Keratinocyte (primary cell): ENCODE measurements at regions not wholly inside any gene's neighbourhood (a gene's known extent, or its start where the extent isn't known, plus 50 kb on each side); places are given as distances from the start of the nearest gene placed in this dataset.

Source experiments
- DNase-seq: peaks from one replicate; pipeline ENCODE4 v3.0.0-alpha.2; 2011; ENCODE audit warnings: low read depth, missing footprints, low spot score
- FAIRE-seq: peaks from 2 replicates; lab custom pipeline; 2011; peaks lifted over from hg19 to GRCh38; lab: Jason Lieb, UNC
- H2AFZ ChIP-seq: 2 replicates; pipeline ENCODE4 v1.6.0; 2012; ENCODE audit warnings: low read length, control low read depth, inconsistent platforms; ENCODE audit not compliant: control insufficient read depth
- H3K27ac ChIP-seq: 2 replicates; pipeline ENCODE4 v1.5.1; 2011; ENCODE audit warnings: low read length; ENCODE audit not compliant: control insufficient read depth, insufficient read depth
- H3K27me3 ChIP-seq: 3 replicates; pipeline ENCODE4 v1.6.0; 2011; ENCODE audit warnings: low read length; ENCODE audit not compliant: control insufficient read depth, insufficient read depth; ENCODE audit errors: extremely low read depth
- H3K36me3 ChIP-seq, 2 experiments: 2 replicates in 1 of 2; 3 replicates in 1 of 2; pipeline ENCODE4 v1.5.1; 2011; ENCODE audit warnings: low read length in 2 of 2, mild to moderate bottlenecking in 1 of 2; ENCODE audit not compliant: control insufficient read depth in 2 of 2, insufficient read depth in 2 of 2; ENCODE audit errors: extremely low read depth in 1 of 2
- H3K4me1 ChIP-seq: 3 replicates; pipeline ENCODE4 v1.5.1; 2011; ENCODE audit warnings: low read length; ENCODE audit not compliant: control insufficient read depth, insufficient read depth; ENCODE audit errors: extremely low read depth
- H3K4me2 ChIP-seq: 3 replicates; pipeline ENCODE4 v1.6.0; 2011; ENCODE audit warnings: low read depth, low read length; ENCODE audit not compliant: control insufficient read depth, insufficient read depth; ENCODE audit errors: extremely low read depth
- H3K4me3 ChIP-seq, 3 experiments: fragments of 200-600 bp in 1 of 3; sonication (generic) in 1 of 3; 2 replicates in 2 of 3; 3 replicates in 1 of 3; pipeline ENCODE4 v1.5.1; 2011 to 2016; ENCODE audit warnings: low read length in 3 of 3, mild to moderate bottlenecking in 3 of 3, control low read depth in 2 of 3, inconsistent platforms in 1 of 3, low read depth in 1 of 3, mixed read lengths in 1 of 3, mixed run types in 1 of 3, moderate library complexity in 1 of 3; ENCODE audit not compliant: control insufficient read depth in 2 of 3, insufficient read depth in 2 of 3; ENCODE audit errors: extremely low read depth in 1 of 3
- H3K79me2 ChIP-seq: 2 replicates; pipeline ENCODE4 v1.6.0; 2012; ENCODE audit warnings: low read length; ENCODE audit not compliant: control insufficient read depth, insufficient read depth
- H3K9ac ChIP-seq: 3 replicates; pipeline ENCODE4 v1.6.0; 2011; ENCODE audit warnings: low read length; ENCODE audit not compliant: control insufficient read depth, insufficient read depth; ENCODE audit errors: extremely low read depth
- H3K9me1 ChIP-seq: 3 replicates; pipeline ENCODE4 v1.6.0; 2011; ENCODE audit warnings: low read length; ENCODE audit not compliant: control insufficient read depth, insufficient read depth; ENCODE audit errors: extremely low read depth
- H3K9me3 ChIP-seq: 2 replicates; pipeline ENCODE4 v1.5.1; 2012; ENCODE audit warnings: low read depth, low read length; ENCODE audit not compliant: control insufficient read depth
- H4K20me1 ChIP-seq: 3 replicates; pipeline ENCODE4 v1.6.0; 2011; ENCODE audit warnings: low read length; ENCODE audit not compliant: control insufficient read depth, insufficient read depth; ENCODE audit errors: extremely low read depth
- CTCF ChIP-seq, 3 experiments: IDR thresholded peaks in 1 of 3; conservative IDR thresholded peaks in 1 of 3; optimal IDR thresholded peaks in 1 of 3; 2 replicates in 2 of 3; 3 replicates in 1 of 3; pipeline versions ENCODE3 to v1.5.1; 2011; ENCODE audit warnings: low read length in 3 of 3, mild to moderate bottlenecking in 3 of 3, moderate library complexity in 2 of 3, control low read depth in 1 of 3, inconsistent platforms in 1 of 3; ENCODE audit not compliant: insufficient read depth in 2 of 3; ENCODE audit errors: extremely low read depth in 1 of 3
- EZH2 ChIP-seq: IDR thresholded peaks from one replicate; pipeline ENCODE4 v1.6.1; 2012; ENCODE audit warnings: inconsistent platforms, mild to moderate bottlenecking, low read length, moderate library complexity
- dilution Hi-C: fragments of 300-500 bp; cut with MboI; formaldehyde crosslinking; loops from one replicate; pipeline ENCODE4 v1.7.0; 2020; ENCODE audit warnings: low sequenced_read_pairs; ENCODE audit not compliant: extremely low pct_ligation_motif_present

GRCh38 chr6:66082914-66083313, 375.9 kb upstream of the EYS start:
- Histone ChIP-seq H3K4me3 (no peak overlapping the region), H3K4me1 (no peaks in the 10 kb centered on the region), H2AFZ (no peak overlapping the region), H3K9ac (no peak overlapping the region), H3K9me3 (peaks cover 7% of the 10 kb centered on the region), H4K20me1 (no peaks in the 10 kb centered on the region), H3K36me3 (no peaks in the 10 kb centered on the region), H3K9me1 (no peaks in the 10 kb centered on the region), H3K27ac (no peak overlapping the region), H3K79me2 (no peaks in the 10 kb centered on the region), H3K4me2 (no peak overlapping the region), H3K27me3 (no peaks in the 10 kb centered on the region)
- DNase-seq (no peak), FAIRE-seq (no peak)
- dilution Hi-C loops: no loop called here
- no peak for TF ChIP-seq EZH2
- no peak for TF ChIP-seq CTCF (optimal IDR thresholded peaks at IDR 0.05 in 1 of 3, IDR thresholded peaks at IDR 0.05 in 1 of 3, conservative IDR thresholded peaks at IDR 0.05 in 1 of 3; ENCODE audit: extremely low read depth in 1 of 3, insufficient read depth in 2 of 3, low read length in 3 of 3)

GRCh38 chr6:66068907-66069306, 361.9 kb upstream of the EYS start:
- no peak for FAIRE-seq

More at GRCh38 chr6:66068907-66069306, 361.9 kb upstream of the EYS start:
- DNase-seq: no peak
- no peaks in the 10 kb centered on the region for H3K4me1 ChIP-seq
- H2AFZ ChIP-seq: no peak overlapping the region
- H3K9me1 ChIP-seq: no peaks in the 10 kb centered on the region
- TF ChIP-seq CTCF (optimal IDR thresholded peaks at IDR 0.05 in 1 of 3, IDR thresholded peaks at IDR 0.05 in 1 of 3, conservative IDR thresholded peaks at IDR 0.05 in 1 of 3; ENCODE audit: extremely low read depth in 1 of 3, insufficient read depth in 2 of 3, low read length in 3 of 3) (no peak), EZH2 (no peak)
- no peaks in the 10 kb centered on the region for H3K9me3 ChIP-seq
- H3K79me2 ChIP-seq: no peaks in the 10 kb centered on the region
- no peak overlapping the region for H3K27ac ChIP-seq
- H3K27me3 ChIP-seq: no peaks in the 10 kb centered on the region
- no peak overlapping the region for H3K4me3 ChIP-seq
- no peaks in the 10 kb centered on the region for H3K36me3 ChIP-seq
- dilution Hi-C loops: no loop called here
- no peak overlapping the region for H3K9ac ChIP-seq
- H3K4me2 ChIP-seq: no peak overlapping the region
- H4K20me1 ChIP-seq: no peaks in the 10 kb centered on the region
